Stimulated activated CD4-positive, alpha-beta T cell treated with anti-CD3 and anti-CD28 coated beads, Interleukin-4, amount 100 ng/mL, for 24 hours (primary cell): ENCODE measurements at regions not wholly inside any gene's neighbourhood (a gene's known extent, or its start where the extent isn't known, plus 50 kb on each side); places are given as distances from the start of the nearest gene placed in this dataset.

Source experiments
- DNase-seq: peaks from one replicate; pipeline ENCODE4 v3.0.0-alpha.2; 2020

GRCh38 chr5:3963652-3964051 lies 368.0 kb downstream of the IRX1 start:
- DNase-seq: no peak

GRCh38 chr5:3980156-3980555 lies 384.5 kb downstream of the IRX1 start:
- DNase-seq: no peak

- no peak for DNase-seq
These were observed 392.2 kb downstream of the IRX1 start for GRCh38 chr5:3987867-3988266.

GRCh38 chr5:3993856-3994473 lies 398.3 kb downstream of the IRX1 start:
- DNase-seq: no peak

- no peak for DNase-seq
These were observed 399.0 kb downstream of the IRX1 start for GRCh38 chr5:3994628-3995027.

GRCh38 chr5:3995954-3996619 lies 400.5 kb downstream of the IRX1 start:
- DNase-seq: no peak

- DNase-seq: no peak
These were observed 401.2 kb downstream of the IRX1 start for GRCh38 chr5:3996707-3997336.

- DNase-seq: no peak
These were observed 402.0 kb downstream of the IRX1 start for GRCh38 chr5:3997670-3998069.

GRCh38 chr5:3999929-4000328 lies 404.3 kb downstream of the IRX1 start:
- no peak for DNase-seq

- DNase-seq: no peak
These were observed 405.4 kb downstream of the IRX1 start for GRCh38 chr5:4001004-4001403.

- DNase-seq: no peak
These were observed 406.3 kb downstream of the IRX1 start for GRCh38 chr5:4001758-4002533.

- DNase-seq: no peak
These were observed 409.7 kb downstream of the IRX1 start for GRCh38 chr5:4005335-4005734.

- DNase-seq: no peak
These were observed 411.4 kb downstream of the IRX1 start for GRCh38 chr5:4007001-4007400.

- no peak for DNase-seq
These were observed 416.3 kb downstream of the IRX1 start for GRCh38 chr5:4011943-4012342.

GRCh38 chr5:4013106-4013898 lies 417.7 kb downstream of the IRX1 start:
- DNase-seq: no peak

GRCh38 chr5:4015709-4016108 lies 420.1 kb downstream of the IRX1 start:
- no peak for DNase-seq

- DNase-seq: no peak
These were observed 421.6 kb downstream of the IRX1 start for GRCh38 chr5:4017076-4017803.

GRCh38 chr5:4018007-4018406 lies 422.4 kb downstream of the IRX1 start:
- DNase-seq: no peak

- DNase-seq: no peak
These were observed 423.6 kb downstream of the IRX1 start for GRCh38 chr5:4019009-4019769.

- no peak for DNase-seq
These were observed 424.2 kb downstream of the IRX1 start for GRCh38 chr5:4019841-4020240.

GRCh38 chr5:4020400-4020799 lies 424.8 kb downstream of the IRX1 start:
- DNase-seq: no peak
